Activated naive CD4-positive, alpha-beta T cell treated with anti-CD3 and anti-CD28 coated beads, Interleukin-2, amount 50 U/mL, for 16 hours (primary cell): ENCODE measurements at regions not wholly inside any gene's neighbourhood (a gene's known extent, or its start where the extent isn't known, plus 50 kb on each side); places are given as distances from the start of the nearest gene placed in this dataset.

Source experiments
- DNase-seq: peaks from one replicate; pipeline ENCODE4 v3.0.0-alpha.2; 2020

DNA sequence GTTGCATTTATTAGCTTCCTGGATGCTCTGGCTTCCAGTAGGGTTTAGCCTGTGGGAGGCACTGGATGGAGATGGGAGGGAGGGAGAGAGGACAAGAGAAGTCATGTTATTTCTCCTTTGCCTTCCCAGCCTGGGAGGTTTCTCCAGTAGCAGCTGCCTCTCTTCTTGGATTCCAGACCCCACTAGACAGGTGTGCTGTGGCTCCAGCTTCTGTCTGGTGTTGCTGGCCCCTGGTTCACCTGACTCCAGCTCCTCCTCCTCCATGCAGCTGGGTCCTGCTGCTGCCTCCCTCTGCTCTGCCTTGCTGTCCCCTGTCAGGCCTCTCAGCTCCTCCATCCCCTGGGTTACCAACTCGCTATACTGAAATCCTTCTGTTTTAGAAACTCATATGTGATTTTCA lies 188.9 kb upstream of the TNP1 start:
- no peak for DNase-seq

DNA sequence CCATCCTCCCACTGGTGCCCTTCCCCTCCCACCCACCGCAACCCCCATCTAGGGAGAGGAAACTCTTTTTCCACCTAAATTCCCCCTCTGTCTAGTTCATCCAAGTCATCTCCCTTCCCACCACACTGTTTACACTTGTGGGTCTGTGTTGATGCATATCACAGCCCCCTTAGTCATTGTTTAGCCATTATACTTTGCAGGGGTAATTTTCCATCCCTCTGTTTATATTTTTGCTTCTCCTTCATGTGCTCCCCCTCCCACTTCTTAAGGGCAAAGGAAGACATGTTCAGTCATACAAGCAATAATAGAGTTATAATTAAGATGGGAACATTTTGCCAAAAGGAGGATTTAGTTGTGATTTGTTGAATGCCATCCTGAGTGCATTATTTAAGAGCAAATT lies 187.8 kb upstream of the TNP1 start:
- DNase-seq: no peak

DNA sequence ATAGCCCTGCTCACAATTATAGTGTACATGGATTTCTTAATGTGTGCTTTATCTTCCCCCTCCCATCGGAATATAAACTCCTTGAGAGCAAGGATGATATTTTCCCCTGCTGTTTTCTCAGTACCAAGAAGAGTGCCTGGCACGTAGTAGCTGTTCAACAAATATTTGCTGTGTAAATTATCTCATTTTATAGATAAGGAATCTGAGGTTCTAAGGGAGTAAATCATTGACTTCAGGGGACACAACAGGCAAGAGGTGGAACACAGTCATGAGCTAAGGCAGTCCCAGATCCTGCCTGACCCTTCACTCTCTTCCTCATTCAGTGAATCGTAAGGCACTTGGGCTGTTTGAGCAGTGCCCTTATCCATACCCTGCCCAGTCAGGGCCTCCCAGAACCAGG lies 187.3 kb upstream of the TNP1 start:
- no peak for DNase-seq

DNA sequence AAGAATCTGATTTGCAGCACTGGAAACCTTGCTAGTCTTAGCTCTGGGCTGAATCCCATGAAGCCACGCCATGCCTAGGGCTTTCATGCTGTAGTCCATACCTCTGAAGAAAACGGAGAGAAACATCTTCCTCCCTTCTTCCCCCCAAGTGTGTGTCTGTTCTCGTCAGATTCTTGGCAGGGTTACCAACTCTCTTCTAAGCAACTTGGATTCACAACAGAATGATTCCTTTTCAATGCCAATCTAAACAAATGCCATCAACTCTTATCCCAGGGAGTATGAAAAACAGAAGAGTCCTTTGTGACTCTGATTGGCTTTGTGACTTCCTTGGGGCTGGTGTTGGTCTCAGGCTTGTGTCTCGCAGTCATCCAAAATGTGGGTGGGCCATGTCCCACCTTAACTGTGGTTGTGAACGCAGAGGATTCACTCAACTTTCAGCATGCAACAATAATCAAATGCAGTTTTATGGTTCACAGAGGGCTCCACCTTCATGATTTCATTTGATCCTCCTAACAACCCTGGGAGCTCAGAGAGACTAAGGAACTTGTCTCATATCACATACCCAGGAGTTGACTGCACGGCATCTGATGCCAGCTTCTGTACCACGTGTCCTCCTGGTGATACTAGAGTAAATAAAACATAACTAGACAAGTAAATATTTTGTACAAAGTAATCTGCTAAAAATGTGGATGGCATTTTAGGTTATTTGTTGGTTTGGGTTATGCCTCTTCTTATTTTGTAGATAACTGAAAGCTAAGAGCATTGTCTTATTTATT lies 186.0 kb upstream of the TNP1 start:
- no peak for DNase-seq

DNA sequence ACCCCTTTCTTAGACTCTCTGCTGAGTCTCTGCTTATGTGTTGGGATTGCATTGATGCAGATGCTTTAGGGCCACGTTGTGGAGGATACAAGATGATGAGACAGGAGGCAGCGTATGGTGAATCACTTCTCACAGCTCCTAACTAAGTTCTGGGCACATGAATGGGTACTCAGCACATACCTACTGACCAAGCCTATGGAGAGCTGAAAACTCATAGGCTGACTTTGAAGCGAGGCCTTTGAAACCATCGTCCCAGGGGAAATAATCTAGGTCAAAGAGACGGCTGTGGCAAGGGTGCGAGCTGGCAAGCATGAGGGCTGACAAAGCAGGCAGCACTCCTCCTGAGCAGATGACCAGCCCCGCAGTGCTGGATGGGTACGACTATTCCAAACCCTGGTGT lies 180.2 kb upstream of the TNP1 start:
- no peak for DNase-seq

DNA sequence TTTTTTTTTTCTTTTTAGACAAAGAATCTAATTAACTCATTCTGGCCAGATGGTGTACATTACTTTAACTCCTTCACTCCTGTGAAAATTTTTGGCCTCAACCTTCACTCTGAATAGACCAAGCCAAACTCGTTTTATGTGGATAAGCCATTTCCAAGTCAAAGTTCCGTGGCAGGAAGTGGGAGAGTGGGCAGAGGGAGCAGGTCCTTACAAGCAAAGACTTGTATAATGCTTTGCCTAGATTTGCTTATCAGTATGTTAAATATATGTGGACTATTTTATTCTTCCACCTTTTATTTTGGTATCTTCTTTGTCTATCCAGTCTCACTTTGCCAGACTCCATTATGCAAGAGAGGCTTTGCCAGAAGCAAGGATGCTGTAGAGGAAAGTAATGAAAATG lies 178.1 kb upstream of the TNP1 start:
- no peak for DNase-seq

DNA sequence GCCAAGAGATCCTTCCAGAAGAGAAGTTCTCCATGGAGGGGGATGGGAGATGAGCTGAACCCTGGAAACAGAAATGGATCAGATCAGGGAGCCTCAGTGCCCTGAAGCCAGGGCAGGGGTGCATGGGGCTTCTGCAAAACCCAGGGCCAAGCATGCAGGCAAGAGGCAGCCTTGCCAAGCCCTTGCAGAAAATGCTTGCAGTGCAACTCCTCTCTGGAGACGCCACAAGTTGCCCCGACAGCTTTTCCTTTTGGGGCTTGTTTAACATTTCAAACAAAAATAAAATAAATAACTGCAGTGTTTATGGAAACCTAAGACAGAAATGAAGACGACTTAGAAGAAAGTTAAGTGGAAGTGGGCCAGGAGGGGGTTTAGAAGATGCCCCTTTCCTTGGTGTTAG lies 177.5 kb upstream of the TNP1 start:
- DNase-seq: no peak

DNA sequence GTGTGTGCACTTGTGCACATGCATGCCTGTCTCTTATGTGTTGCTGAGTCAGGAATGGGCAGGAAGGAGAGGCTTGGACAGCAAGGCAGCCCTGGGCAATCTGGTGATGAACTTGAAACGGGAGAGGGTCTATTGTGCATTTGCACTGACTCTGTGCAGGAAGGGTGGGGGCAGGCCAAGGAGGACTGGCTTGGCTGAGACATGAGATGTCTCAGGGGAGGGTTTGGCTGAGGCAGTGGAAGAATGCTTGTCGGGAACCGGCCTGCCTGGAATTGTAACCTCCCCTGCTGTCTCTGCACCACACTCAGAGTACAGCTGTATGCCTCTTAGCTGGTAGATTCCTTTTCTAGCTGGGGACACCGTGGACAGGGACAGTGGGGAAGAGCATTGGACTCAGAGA lies 176.1 kb upstream of the TNP1 start:
- no peak for DNase-seq

DNA sequence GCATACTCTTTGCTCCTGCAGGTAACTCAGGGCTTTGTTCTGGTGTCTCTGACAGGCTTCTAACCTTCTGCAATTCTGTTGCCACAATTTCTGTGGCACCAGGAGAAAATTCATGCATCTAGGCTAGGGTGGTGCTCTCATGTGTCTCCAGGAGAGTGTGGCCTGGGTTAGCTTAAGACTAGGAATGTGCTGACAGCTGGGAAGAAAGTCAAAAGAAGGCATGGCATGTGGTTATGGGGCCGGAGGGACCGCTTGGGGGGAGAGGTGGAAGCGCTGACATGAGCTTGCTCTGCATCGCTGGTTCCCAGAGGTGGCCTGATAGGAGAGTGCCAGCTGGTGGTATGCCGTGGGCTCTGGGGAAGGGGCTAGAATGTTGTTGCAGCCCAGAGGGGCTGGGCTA lies 173.3 kb upstream of the TNP1 start:
- no peak for DNase-seq

DNA sequence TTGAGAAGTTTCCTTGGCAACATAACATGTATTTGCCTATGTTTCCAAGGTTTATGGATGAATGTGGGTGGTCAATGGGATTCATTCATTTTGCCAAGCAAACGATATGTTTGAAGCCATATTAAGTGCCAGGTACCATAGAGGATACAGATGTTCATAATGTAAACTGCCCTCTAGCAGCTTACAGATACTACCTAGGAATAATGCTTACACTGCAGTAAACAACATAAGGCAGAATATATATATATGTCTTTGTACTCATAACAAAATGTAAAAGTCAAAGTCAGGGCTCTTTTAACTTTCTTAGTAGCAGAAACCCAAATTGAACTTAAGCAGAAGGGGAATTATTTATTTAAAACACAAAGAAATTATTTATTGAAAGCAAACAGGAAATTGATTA lies 171.6 kb upstream of the TNP1 start:
- DNase-seq: no peak

DNA sequence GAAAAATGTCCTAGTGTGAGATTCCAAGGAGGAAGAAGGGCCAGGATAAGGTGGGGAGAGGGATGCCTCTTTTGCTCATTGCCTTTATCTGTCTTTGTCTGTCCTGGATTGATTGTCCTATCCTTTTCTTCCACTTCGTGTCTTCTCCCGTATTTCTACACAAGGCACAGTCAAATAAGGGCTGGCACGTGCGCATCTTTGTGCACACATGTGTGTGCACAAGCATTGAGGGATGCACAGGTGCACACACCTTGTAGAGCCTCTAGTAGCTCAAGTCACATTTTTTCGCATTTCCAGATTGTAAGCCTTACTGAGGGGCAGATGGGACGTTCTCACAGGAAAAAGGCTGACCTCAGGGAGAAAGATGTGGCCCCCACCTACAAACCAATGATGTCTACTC lies 170.2 kb upstream of the TNP1 start:
- no peak for DNase-seq

DNA sequence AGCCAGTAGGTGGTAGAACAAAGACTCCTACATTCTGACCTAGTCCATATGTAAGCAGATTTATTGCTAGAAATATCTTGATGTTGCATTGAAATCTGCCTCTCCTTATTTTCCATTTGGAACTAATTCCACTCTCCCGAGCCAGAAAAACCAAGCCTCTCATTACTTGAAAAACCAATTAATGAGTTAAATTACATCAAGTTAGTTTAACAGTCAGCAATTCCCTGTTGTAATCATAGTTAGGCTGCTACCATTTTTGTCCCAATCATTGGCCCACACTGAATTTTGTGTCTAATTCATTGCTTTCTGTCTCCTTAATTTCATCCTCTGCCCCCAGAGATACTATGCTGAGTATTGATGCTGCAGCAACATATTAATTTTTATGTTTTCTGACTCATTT lies 168.3 kb upstream of the TNP1 start:
- DNase-seq: no peak

DNA sequence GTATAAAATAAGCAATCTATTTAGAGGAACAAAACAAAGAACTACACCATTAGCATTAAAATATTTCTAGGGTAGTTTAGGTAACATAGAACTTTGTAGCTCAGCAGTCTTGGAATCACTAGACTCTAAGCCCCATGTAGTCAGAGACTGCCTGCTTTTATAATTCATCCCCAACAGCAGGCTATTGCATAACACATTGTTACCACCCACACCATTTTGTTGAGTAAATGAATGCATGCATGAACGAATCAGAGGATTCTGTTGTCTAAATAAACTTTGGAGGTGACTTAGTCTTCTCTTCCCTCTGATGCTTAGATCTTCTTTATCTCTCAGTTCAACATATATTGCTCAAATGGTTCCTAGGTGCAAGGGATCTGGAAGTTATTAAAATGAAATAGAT lies 167.6 kb upstream of the TNP1 start:
- DNase-seq: no peak

DNA sequence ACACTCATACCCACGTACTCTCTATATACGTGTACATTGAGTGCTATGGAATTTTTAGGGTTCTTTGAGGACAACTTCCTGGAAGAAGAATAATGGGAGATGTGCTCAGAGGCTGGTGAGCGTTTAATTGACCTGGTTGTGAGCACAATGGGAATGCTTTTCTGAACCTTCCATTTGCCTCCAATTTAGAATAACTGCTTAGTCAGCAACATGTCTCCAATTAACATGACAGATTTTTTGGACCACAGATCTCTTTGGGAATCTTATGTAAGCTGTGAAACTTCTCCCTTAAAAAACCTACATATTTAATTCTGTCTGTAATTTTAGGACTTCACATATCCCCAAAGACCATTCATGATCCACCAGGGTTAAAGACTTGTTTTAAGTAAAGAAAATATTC lies 166.7 kb upstream of the TNP1 start:
- no peak for DNase-seq

DNA sequence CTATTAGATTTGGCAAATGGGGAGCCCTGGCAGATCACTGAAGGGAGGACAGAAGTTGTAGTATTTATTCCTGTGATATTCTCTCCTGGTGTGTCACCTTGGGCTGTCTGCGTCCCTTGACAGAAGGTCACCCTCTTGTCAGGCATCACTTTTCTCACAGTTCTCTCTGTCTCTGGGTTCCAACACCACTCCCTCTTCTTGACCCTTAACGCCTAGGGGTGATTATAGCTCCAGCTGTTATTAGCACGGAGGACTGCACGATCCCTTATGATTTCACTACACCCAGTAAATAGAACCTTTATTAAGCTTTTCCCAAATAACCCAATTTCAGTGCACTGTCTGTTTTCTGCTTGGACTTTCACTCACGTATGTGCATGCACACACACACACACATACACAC lies 166.3 kb upstream of the TNP1 start:
- no peak for DNase-seq

DNA sequence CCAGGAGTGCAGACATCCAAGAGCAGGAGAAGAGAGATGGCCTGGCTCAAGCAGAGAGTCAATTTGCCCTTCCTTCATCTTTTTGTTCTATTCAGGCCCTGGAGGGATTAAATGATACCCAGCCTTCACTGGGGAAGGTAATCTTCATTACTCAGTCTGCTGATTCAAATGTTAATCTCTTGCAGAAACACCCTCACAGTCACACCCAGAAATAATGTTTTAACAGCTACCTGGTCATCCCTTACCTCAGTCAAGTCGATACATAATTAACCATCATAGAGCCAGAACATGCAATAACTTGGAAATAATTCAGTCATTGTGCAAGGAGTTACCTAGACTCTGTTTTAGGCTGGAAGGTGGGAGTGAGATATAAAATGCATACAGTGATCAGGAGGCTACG lies 163.7 kb upstream of the TNP1 start:
- no peak for DNase-seq

DNA sequence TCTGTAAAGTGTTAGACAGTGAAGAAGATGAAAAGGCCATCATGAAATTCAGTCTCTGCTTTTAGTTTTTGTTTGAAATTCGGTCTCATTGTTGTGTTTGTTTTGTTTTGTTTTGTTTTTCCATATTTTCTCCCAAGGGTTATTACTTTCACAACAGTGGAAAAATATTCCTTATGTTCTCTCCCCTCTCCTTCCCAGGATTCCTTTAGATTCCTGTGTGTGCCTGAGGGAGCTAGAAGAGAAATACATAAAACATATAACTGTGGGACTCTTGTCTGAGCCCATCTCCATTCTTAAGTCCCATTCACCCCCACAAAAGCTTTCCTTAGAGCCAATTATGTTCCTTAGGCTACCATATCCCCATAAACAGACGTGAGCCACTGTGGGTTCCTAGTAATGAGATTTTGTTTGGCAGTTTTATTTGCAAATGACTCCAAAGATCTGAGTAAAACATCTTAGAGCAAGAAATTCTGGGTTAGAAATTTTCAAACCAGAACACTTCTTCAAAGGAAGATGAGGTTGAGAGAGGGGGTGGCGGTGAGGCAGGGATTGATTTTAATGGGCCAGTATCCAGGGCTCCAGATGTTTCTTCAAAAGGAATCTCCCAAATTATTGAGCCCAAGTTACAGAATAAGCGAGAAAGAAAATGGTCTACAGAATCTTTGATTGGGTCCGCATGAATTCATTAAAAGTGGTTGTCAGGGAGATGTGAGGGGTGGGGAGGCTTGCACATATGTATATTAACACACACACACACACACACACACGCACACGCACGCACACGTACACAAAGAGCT lies 157.8 kb upstream of the TNP1 start:
- no peak for DNase-seq

DNA sequence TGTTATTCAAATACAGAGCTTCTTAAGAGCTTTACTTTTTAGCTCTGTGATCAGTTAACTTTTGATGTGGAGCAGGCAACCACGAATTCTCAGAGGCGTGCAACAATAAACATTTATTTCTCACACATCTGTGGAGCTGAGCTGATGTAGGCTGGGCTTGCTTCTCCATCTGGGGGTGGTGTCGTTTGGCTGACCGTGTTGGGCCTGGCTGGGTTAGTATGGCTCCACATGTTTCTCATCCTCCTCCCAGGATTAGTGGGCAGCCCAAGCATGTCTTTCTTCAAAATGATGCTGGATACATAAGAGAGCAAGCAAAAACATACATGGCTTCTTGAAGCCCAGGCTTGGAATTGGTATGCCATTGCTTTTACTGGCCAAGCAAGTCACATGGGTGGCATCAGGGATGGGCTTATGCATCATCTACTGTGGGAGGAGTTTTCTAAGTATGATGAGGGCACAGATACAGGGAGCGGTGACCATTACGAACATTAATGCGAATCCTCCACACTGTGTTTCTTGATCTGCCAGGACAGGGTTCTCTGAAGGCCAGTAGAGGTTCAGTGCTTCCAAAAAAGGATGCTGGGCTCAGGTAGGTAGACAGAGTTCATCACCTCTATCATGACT lies 157.0 kb upstream of the TNP1 start:
- DNase-seq: no peak

DNA sequence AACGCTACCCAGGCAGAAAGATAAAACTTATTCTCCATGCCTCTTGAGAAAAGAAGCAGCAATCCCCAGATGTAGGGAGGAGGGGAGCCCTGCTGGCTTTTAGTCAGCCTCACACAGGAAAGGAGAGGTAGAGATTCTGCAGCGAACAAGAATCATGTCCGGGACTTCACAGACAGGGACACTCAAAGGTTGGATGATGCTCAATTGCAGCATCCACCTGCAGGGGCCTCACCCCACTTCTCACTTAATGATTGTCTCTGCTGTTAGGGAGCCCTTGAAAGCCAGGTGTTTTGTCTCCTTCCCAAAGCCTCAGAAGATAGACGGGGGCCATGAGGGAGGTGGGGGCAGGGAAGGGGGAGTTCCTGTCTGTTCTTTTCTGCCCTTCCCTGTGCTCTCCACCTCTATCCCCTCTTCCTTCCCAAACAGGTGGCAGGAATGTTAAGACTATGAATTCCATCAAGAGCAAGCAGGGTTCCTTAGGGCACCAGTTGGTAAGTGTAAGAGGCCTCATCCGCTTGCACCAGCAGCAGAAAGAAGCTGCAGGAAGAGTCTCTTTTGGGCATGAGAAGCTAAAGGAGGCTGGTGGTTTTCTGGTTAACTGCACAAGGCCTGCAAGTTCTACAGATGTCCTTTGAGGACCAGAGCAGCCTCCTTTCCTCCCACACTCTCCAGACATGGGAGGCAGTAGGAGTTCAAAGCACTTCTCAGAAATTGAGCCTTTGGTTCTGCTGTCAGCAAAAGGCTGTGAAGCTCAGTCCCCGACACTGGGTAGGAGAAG lies 154.7 kb upstream of the TNP1 start:
- DNase-seq: no peak

DNA sequence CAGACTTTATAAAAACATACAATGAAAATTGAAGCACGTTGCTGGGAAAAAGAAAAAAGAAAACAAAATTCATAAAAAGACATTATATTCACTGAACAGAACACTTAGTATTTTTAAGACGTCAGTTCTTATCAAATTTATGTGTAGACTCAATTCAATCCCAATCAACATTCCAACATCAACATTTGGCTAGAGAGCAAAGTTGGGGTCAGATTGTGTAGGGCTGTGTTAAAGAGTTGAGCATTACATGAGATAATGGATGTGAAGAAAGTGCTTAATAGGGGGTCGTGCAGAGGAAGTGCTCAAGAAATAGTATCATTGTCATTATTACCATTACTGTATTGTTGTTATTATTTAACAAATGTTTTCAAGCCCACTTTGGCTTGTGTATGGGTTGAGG lies 154.1 kb upstream of the TNP1 start:
- DNase-seq: no peak

DNA sequence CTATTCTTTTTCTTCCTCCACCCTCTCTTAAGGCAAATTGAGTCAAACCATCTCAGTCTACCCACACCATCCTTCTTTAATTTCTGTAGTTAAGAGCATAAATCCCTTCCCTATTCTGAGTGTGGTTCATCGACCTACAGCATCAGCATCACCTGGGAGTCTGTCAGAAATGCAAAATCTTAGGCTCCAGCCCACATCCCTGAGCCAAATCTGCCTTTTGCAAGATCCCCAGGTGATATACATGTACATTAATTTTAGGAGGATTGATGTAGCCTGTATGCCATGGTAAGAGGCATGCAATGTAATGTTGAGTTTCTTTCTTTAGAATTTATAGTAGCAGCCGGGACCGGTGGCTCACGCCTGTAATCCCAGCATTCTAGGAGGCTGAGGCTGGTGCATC lies 151.7 kb upstream of the TNP1 start:
- DNase-seq: no peak

DNA sequence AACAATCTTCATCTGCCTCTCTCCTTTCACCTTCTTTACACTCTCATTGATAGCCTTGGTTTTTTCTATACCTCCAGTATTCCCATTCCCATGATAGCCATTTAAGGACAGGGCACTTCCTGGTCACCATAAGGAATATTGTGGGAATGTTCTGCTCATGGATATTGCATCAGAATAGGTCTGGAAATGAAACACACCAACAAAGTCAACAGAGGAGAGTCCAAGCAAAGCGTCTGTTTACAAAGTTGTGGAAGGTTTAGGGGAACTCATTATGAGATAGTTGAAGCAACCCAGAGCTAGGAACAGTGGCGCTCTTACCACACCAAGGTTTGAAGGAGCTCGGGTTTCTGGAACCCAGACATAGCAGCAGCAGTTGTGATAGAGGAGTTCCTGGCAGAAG lies 150.3 kb upstream of the TNP1 start:
- DNase-seq: no peak

DNA sequence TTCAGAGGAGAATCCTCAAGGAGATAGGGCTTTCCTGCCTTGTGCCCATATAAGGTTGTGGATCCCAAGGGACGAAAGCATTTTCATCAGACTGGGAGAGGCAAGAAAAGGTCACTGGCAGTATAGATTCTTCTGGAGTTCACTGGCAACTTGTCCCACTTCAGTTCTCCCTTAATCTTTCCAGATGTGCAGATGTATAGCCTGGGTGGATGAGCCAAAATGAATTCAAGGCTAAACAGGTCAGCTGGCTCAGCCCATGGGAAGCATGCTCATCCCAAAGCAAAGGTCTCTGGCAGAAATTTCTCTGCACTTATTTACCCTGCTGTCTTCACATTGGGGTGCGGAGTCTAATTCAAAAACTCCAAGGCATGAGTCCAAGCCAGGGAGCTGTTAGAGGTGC lies 148.9 kb upstream of the TNP1 start:
- no peak for DNase-seq

DNA sequence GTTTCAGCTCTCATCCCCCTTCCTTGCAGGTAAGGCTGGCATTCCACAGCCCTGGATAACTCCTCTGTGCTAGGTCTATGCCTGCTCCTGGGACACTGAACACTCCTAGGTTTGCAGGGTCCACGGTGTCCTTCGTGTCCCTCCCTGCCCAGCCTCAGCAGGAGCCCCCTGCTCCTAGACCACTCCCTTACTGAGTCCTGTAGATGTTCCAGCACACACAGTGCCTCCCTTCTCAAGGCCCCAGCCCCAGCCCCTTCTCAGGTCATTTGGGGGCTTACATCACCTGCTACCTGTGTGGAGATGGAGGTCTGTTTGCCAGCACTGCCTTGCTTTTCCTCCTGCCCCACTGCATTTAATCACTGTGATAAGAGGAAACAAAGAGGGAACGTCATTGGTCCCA lies 146.4 kb upstream of the TNP1 start:
- no peak for DNase-seq
